GM12873 (cell line): ENCODE measurements at regions not wholly inside any gene's neighbourhood (a gene's known extent, or its start where the extent isn't known, plus 50 kb on each side); places are given as distances from the start of the nearest gene placed in this dataset.

Experiments
- TF ChIP-seq, protein P1 (sequence below): IDR thresholded peaks from 2 replicates; pipeline ENCODE4 v1.5.1; 2012; ENCODE audit warnings: low read depth, mild to moderate bottlenecking, moderate library complexity, low read length, control low read depth; ENCODE audit not compliant: insufficient read depth; ENCODE audit errors: missing control alignments

- TF ChIP-seq, protein P1, sequence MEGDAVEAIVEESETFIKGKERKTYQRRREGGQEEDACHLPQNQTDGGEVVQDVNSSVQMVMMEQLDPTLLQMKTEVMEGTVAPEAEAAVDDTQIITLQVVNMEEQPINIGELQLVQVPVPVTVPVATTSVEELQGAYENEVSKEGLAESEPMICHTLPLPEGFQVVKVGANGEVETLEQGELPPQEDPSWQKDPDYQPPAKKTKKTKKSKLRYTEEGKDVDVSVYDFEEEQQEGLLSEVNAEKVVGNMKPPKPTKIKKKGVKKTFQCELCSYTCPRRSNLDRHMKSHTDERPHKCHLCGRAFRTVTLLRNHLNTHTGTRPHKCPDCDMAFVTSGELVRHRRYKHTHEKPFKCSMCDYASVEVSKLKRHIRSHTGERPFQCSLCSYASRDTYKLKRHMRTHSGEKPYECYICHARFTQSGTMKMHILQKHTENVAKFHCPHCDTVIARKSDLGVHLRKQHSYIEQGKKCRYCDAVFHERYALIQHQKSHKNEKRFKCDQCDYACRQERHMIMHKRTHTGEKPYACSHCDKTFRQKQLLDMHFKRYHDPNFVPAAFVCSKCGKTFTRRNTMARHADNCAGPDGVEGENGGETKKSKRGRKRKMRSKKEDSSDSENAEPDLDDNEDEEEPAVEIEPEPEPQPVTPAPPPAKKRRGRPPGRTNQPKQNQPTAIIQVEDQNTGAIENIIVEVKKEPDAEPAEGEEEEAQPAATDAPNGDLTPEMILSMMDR: no peak
Measured at GRCh38 chr2:53403792-53404413, 363.7 kb upstream of the CHAC2 start.

- TF ChIP-seq, protein P1: no peak
Measured at GRCh38 chr2:53397085-53397484, 370.5 kb upstream of the CHAC2 start.

GRCh38 chr2:53381271-53381670 is 386.3 kb upstream of the CHAC2 start:
- TF ChIP-seq, protein P1: no peak

DNA sequence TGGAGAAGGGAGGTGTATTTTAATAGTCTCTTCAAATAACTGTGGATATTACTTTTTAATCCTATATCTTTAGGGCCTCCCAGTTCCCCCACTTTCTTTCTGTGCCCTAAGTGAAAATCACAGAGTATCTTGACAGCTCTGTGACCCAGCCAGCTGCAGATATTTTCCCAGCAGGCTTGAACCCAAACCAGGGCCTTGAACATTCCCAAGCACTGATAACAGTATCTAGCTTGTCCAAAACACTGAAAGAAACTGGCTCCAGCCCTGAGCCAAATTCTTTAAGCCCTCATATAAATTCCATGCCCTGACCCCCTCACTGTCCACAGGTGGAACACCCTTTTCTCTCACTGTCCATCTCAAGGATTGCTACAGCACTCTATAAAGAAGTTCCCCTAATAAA is 388.1 kb upstream of the CHAC2 start:
- TF ChIP-seq, protein P1: no peak

- TF ChIP-seq, protein P1: no peak
Measured at GRCh38 chr2:53378791-53379190, 388.8 kb upstream of the CHAC2 start.

DNA sequence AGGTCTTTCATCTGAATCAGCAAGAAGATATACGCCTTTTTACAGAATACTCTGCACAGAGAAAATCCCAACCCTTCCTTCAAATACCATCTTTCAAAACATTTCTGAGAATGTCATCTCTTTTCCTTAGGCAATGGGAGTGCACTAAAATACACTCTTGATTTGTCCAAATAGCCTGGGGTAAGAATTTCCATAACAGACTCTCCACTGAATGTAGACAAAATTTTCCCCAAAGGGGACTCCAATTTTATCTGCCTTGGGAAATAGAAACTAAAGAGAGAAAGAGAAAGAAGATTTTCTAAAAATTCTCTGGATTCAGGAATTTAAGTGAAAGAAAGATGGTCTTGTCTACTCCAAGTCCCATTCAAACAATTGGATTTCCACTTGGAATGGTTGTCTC is 394.5 kb upstream of the CHAC2 start:
- TF ChIP-seq, protein P1: no peak

- TF ChIP-seq, protein P1: no peak
Measured at GRCh38 chr2:53366543-53366942, 401.1 kb upstream of the CHAC2 start.
